ENCODE measurements at regions not wholly inside any gene's neighbourhood (a gene's known extent, or its start where the extent isn't known, plus 50 kb on each side); places are given as distances from the start of the nearest gene placed in this dataset.

DNA sequence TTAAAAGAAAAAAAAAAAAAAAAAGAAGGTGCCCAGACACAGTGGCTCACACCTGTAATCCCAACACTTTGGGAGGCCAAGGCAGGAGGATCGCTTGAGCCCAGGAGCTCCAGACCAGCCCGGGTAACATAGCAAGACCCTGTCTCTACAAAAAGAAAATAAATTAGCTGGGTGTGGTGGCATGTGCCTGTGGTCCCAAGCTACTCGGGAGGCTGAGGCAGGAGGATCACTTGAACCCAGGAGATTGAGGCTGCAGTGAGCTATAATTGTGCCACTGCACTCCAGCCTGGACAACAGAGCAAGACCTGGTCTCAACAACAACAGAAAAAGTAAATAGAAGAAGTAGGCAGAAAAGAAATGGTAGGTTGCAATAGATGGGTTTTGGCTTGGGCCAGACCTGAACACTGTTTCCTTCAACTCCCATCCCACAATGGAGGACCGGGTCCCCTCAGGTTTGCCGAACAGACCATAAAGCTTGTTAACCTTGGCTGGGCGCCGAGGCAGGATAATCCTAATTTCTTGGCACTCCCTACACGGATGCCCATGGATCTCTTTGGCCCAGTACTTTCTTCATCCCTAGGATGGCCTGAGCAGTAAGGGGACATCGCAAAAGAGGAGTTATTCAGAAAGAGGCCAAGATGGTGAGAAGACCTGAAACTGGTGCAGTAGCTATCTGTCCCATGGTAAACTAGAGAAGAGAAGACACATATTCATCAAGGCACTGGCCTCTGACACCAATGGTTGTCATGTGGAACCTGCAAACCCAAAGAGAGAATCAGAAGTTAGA is 165.5 kb upstream of the CCND2 start:
- H2AFZ ChIP-seq (ENCODE audit: low read depth, low read length, severe bottlenecking): no peak overlapping the region
- no peaks in the 10 kb centered on the region for H3K9me2 ChIP-seq (replicated peaks; ENCODE audit: insufficient read depth, low read length)
- no peaks in the 10 kb centered on the region for H4K20me1 ChIP-seq (ENCODE audit: low read depth, low read length)
- no peak overlapping the region for H3K4me2 ChIP-seq (ENCODE audit: low read depth, low read length, poor library complexity, severe bottlenecking)
- H3K9me3 ChIP-seq (ENCODE audit: insufficient read depth, low read length): no peaks in the 10 kb centered on the region
- H3K9ac ChIP-seq (ENCODE audit: low read length): no peak overlapping the region
- TF ChIP-seq EZH2phosphoT487 (conservative IDR thresholded peaks at IDR 0.05; ENCODE audit: low read length): no peak
- H3K27ac ChIP-seq (ENCODE audit: low read depth, low read length): no peak overlapping the region
- no peaks in the 10 kb centered on the region for H3K27me3 ChIP-seq (ENCODE audit: low read length)
- H3K4me3 ChIP-seq (ENCODE audit: insufficient read depth, low read length, poor library complexity, severe bottlenecking): no peak overlapping the region
- H3F3A ChIP-seq (ENCODE audit: insufficient read depth): no peaks in the 10 kb centered on the region
- H3K36me3 ChIP-seq (ENCODE audit: low read length): no peaks in the 10 kb centered on the region
- no peaks in the 10 kb centered on the region for H3K79me2 ChIP-seq (ENCODE audit: insufficient read depth, low read length)

DNA sequence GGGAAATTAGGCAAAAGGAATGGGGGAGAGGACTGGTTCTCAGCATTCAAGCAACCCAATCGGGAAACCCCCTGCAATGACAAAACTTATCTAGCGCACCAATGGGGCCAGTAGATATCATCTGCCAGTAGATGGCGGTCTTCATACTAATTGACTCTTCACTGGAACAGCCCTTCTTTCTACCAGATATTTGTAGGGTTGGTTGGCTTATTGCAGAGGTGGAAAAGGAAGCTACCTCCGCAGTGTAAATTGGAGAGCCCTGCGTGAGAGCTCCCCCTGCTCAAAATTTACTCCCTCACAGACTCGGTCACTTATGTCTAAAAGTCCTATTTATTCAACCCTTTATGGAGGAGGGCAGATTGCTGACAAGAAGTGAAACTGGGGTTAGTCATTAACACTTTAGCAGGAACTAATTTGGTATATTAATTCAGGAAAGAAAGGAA is 166.1 kb upstream of the CCND2 start:
- TF ChIP-seq EZH2phosphoT487 (conservative IDR thresholded peaks at IDR 0.05; ENCODE audit: low read length): no peak
- TF ChIP-seq, protein P1, sequence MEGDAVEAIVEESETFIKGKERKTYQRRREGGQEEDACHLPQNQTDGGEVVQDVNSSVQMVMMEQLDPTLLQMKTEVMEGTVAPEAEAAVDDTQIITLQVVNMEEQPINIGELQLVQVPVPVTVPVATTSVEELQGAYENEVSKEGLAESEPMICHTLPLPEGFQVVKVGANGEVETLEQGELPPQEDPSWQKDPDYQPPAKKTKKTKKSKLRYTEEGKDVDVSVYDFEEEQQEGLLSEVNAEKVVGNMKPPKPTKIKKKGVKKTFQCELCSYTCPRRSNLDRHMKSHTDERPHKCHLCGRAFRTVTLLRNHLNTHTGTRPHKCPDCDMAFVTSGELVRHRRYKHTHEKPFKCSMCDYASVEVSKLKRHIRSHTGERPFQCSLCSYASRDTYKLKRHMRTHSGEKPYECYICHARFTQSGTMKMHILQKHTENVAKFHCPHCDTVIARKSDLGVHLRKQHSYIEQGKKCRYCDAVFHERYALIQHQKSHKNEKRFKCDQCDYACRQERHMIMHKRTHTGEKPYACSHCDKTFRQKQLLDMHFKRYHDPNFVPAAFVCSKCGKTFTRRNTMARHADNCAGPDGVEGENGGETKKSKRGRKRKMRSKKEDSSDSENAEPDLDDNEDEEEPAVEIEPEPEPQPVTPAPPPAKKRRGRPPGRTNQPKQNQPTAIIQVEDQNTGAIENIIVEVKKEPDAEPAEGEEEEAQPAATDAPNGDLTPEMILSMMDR (IDR thresholded peaks at IDR 0.05; ENCODE audit: insufficient read depth, low read length, poor library complexity, severe bottlenecking): peak; percentile 77
- Histone ChIP-seq H4K20me1 (ENCODE audit: low read depth, low read length) (no peaks in the 10 kb centered on the region), H3K9me3 (ENCODE audit: insufficient read depth, low read length) (no peaks in the 10 kb centered on the region), H3K36me3 (ENCODE audit: low read length) (no peaks in the 10 kb centered on the region), H3F3A (ENCODE audit: insufficient read depth) (no peaks in the 10 kb centered on the region), H3K4me3 (ENCODE audit: insufficient read depth, low read length, poor library complexity, severe bottlenecking) (no peak overlapping the region), H3K4me2 (ENCODE audit: low read depth, low read length, poor library complexity, severe bottlenecking) (no peak overlapping the region), H3K79me2 (ENCODE audit: insufficient read depth, low read length) (no peaks in the 10 kb centered on the region), H3K9ac (ENCODE audit: low read length) (no peak overlapping the region), H3K27ac (ENCODE audit: low read depth, low read length) (no peak overlapping the region), H3K27me3 (ENCODE audit: low read length) (no peaks in the 10 kb centered on the region), H3K9me2 (replicated peaks; ENCODE audit: insufficient read depth, low read length) (no peaks in the 10 kb centered on the region), H2AFZ (ENCODE audit: low read depth, low read length, severe bottlenecking) (no peak overlapping the region)

DNA sequence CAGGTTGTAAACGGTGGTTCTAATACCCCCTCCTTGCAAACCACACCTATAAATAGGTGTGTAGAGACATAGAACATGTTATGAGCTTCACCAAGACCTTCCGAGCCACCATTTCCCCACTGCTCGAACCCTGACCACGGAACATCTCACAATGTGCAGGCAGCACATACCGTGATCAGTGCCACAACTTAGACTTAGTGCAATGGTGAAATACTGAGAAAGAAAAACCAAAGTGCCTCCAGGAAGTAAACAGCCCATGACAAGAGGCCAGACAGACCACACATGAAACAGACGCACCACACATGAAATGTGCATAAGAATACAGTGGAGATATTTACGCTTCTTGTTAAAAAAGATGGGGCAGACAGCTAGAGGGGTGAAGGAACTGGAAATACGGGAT is 166.9 kb upstream of the CCND2 start:
- Histone ChIP-seq H3F3A (ENCODE audit: insufficient read depth) (no peaks in the 10 kb centered on the region), H3K4me3 (ENCODE audit: insufficient read depth, low read length, poor library complexity, severe bottlenecking) (no peak overlapping the region), H4K20me1 (ENCODE audit: low read depth, low read length) (no peaks in the 10 kb centered on the region), H3K4me2 (ENCODE audit: low read depth, low read length, poor library complexity, severe bottlenecking) (no peak overlapping the region), H3K9ac (ENCODE audit: low read length) (no peak overlapping the region), H2AFZ (ENCODE audit: low read depth, low read length, severe bottlenecking) (no peak overlapping the region), H3K27me3 (ENCODE audit: low read length) (no peaks in the 10 kb centered on the region), H3K9me3 (ENCODE audit: insufficient read depth, low read length) (no peaks in the 10 kb centered on the region), H3K36me3 (ENCODE audit: low read length) (no peaks in the 10 kb centered on the region), H3K79me2 (ENCODE audit: insufficient read depth, low read length) (no peaks in the 10 kb centered on the region), H3K9me2 (replicated peaks; ENCODE audit: insufficient read depth, low read length) (no peaks in the 10 kb centered on the region), H3K27ac (ENCODE audit: low read depth, low read length) (no peak overlapping the region)
- TF ChIP-seq, protein P1 (IDR thresholded peaks at IDR 0.05; ENCODE audit: insufficient read depth, low read length, poor library complexity, severe bottlenecking): no peak
- no peak for TF ChIP-seq EZH2phosphoT487 (conservative IDR thresholded peaks at IDR 0.05; ENCODE audit: low read length)

DNA sequence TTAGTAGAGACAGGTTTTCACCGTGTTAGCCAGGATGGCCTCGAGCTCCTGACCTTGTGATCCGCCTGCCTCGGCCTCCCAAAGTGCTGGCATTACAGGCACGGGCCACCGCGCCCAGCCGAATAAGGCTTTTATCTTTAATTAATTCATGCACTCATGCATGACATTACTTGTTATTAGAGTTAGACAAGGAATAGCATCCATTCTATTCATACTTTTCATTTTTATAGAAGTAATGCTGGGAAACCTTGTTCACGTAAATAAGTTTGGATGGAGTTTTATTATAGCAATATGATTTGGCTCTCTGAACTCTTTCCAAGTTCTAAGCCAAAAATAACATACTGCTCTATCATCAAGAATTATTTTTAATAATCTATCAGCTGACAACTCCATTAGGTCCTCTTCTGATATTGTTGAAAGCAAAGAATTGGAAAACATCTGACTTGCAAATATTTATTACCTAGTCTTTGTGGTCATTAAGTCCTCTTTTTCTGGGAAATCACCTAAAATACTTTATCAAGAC is 168.8 kb upstream of the CCND2 start:
- no peak overlapping the region for H3K27ac ChIP-seq (ENCODE audit: low read depth, low read length)
- no peak overlapping the region for H3K4me2 ChIP-seq (ENCODE audit: low read depth, low read length, poor library complexity, severe bottlenecking)
- no peaks in the 10 kb centered on the region for H3F3A ChIP-seq (ENCODE audit: insufficient read depth)
- no peak overlapping the region for H3K9ac ChIP-seq (ENCODE audit: low read length)
- no peaks in the 10 kb centered on the region for H3K9me3 ChIP-seq (ENCODE audit: insufficient read depth, low read length)
- H3K79me2 ChIP-seq (ENCODE audit: insufficient read depth, low read length): no peaks in the 10 kb centered on the region
- H4K20me1 ChIP-seq (ENCODE audit: low read depth, low read length): no peaks in the 10 kb centered on the region
- H3K27me3 ChIP-seq (ENCODE audit: low read length): no peaks in the 10 kb centered on the region
- no peaks in the 10 kb centered on the region for H3K9me2 ChIP-seq (replicated peaks; ENCODE audit: insufficient read depth, low read length)
- H3K36me3 ChIP-seq (ENCODE audit: low read length): no peaks in the 10 kb centered on the region
- H2AFZ ChIP-seq (ENCODE audit: low read depth, low read length, severe bottlenecking): no peak overlapping the region
- TF ChIP-seq EZH2phosphoT487 (conservative IDR thresholded peaks at IDR 0.05; ENCODE audit: low read length): no peak
- TF ChIP-seq, protein P1 (IDR thresholded peaks at IDR 0.05; ENCODE audit: insufficient read depth, low read length, poor library complexity, severe bottlenecking): no peak
- H3K4me3 ChIP-seq (ENCODE audit: insufficient read depth, low read length, poor library complexity, severe bottlenecking): no peak overlapping the region

Measured in SU-DHL-6 (cell line).